ENCODE measurements at regions not wholly inside any gene's neighbourhood (a gene's known extent, or its start where the extent isn't known, plus 50 kb on each side); places are given as distances from the start of the nearest gene placed in this dataset.

GRCh38 chr7:24498439-24498838 lies 74.8 kb upstream of the PALS2 start:
- TF ChIP-seq FOXK2 (IDR thresholded peaks at IDR 0.05) (no peak), SP1 (IDR thresholded peaks at IDR 0.05) (no peak), L3MBTL2 (conservative IDR thresholded peaks at IDR 0.05) (no peak), TARDBP (IDR thresholded peaks at IDR 0.05) (no peak), FOXA1 (IDR thresholded peaks at IDR 0.05) (no peak)
